Mucosa of descending colon (tissue), 3 donors: ENCODE measurements at regions not wholly inside any gene's neighbourhood (a gene's known extent, or its start where the extent isn't known, plus 50 kb on each side); places are given as distances from the start of the nearest gene placed in this dataset.

ENCODE experiments used
- ATAC-seq: fragments of 200-7000 bp; cut with Tn5 transposase; one replicate; pipeline ENCODE4 v1.9.1; 2020; ENCODE audit warnings: mild to moderate bottlenecking, moderate library complexity
- DNase-seq, 3 donors: peaks; one replicate each; pipeline ENCODE4 v3.0.0-alpha.2; 2020
- H3K36me3 ChIP-seq: fragments of 200-600 bp; one replicate; pipeline ENCODE4 v1.8.0; 2021; ENCODE audit warnings: low read depth, mild to moderate bottlenecking
- H3K4me1 ChIP-seq: fragments of 200-600 bp; one replicate; pipeline ENCODE4 v1.8.0; 2021; ENCODE audit warnings: low read depth, mild to moderate bottlenecking
- H3K4me3 ChIP-seq: fragments of 200-600 bp; one replicate; pipeline ENCODE4 v1.8.0; 2021; ENCODE audit warnings: mild to moderate bottlenecking
- H3K9me3 ChIP-seq: fragments of 200-600 bp; one replicate; pipeline ENCODE4 v1.8.0; 2021; ENCODE audit warnings: mild to moderate bottlenecking
- intact Hi-C, 2 donors: fragments of 100-400 bp; cut with DNase I in 1 of 2; cut with micrococcal nuclease in 1 of 2; formaldehyde crosslinking; loops; one replicate each; pipeline versions ENCODE4 v1.11.0 to v1.11.1; 2022; cut with DNase I, micrococcal nuclease
- TF ChIP-seq, protein P1 (sequence below): fragments of 200-600 bp; IDR thresholded peaks from one replicate; pipeline ENCODE4 v1.8.0; 2022; ENCODE audit warnings: antibody characterized with exemption, mild to moderate bottlenecking
- donor health status: DM: no; HTN: no; CAD: no; lungs with moderate emphysema.
- donor health status: DM: no; HTN: no; CAD: no.
- donor health status: DM: no; HTN: yes; CAD: no.

DNA sequence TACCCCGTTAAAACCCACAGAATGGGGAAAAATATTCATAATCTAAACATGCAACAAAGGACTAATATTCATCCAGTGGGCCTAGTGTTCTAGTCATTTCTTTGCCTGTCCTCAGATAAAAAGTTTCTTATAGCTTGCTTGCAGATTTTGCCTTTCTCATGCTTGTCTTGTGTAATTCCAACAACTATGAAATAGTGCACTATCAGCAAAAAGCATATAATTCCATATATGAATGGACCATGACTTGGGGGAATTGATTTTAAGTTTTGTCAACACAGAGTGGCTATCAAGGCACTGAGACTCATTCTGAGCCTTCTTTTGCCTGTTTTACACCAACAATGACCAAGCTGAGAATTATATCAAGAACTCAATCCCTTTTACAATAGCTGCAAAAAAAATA is 278.6 kb upstream of the GPR149 start:
- Histone ChIP-seq H3K36me3 (no peaks in the 10 kb centered on the region), H3K4me1 (no peaks in the 10 kb centered on the region), H3K9me3 (no peaks in the 10 kb centered on the region), H3K4me3 (no peak overlapping the region)
- intact Hi-C loops = no loop called here
- no peak for ATAC-seq
- DNase-seq = no peak
- TF ChIP-seq, protein P1, sequence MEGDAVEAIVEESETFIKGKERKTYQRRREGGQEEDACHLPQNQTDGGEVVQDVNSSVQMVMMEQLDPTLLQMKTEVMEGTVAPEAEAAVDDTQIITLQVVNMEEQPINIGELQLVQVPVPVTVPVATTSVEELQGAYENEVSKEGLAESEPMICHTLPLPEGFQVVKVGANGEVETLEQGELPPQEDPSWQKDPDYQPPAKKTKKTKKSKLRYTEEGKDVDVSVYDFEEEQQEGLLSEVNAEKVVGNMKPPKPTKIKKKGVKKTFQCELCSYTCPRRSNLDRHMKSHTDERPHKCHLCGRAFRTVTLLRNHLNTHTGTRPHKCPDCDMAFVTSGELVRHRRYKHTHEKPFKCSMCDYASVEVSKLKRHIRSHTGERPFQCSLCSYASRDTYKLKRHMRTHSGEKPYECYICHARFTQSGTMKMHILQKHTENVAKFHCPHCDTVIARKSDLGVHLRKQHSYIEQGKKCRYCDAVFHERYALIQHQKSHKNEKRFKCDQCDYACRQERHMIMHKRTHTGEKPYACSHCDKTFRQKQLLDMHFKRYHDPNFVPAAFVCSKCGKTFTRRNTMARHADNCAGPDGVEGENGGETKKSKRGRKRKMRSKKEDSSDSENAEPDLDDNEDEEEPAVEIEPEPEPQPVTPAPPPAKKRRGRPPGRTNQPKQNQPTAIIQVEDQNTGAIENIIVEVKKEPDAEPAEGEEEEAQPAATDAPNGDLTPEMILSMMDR = no peak

DNA sequence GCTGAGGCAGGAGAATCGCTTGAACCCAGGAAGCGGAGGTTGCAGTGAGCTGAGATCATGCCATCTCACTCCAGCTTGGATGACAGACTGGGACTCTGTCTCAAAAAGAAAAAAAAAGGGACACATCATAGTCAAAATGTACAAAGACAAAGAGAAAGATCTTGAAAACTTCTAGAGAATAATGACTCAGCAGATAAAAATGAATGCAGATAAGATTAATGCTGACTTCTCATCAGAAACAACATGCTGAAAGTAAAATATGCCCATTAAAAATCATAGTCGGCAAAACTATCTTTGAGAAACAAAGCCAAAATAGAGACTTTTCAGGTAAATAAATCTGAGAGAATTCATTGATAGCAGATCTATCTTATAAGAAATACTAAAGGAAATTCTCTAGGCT is 271.1 kb upstream of the GPR149 start:
- no peak for ATAC-seq

GRCh38 chr3:154690413-154690812 is 260.4 kb upstream of the GPR149 start:
- ATAC-seq = no peak
- intact Hi-C loops = loop anchor here in 1 of 2 donors (5.0 kb wide), 1 partner anchor 837 kb away; no protein-coding TSS in a partner anchor
- H3K4me3 ChIP-seq = no peak overlapping the region
- H3K36me3 ChIP-seq = no peaks in the 10 kb centered on the region
- no peaks in the 10 kb centered on the region for H3K4me1 ChIP-seq
- DNase-seq = no peak
- TF ChIP-seq, protein P1 = no peak
- no peaks in the 10 kb centered on the region for H3K9me3 ChIP-seq

More for the DNA sequence above, 271.1 kb upstream of the GPR149 start:
- TF ChIP-seq, protein P1 = no peak
- H3K9me3 ChIP-seq = no peaks in the 10 kb centered on the region
- DNase-seq = no peak
- H3K4me1 ChIP-seq = no peaks in the 10 kb centered on the region
- no peaks in the 10 kb centered on the region for H3K36me3 ChIP-seq
- no peak overlapping the region for H3K4me3 ChIP-seq
- intact Hi-C loops = no loop called here

GRCh38 chr3:154684440-154684839 is 254.4 kb upstream of the GPR149 start:
- intact Hi-C loops = no loop called here
- ATAC-seq (no peak), DNase-seq (no peak)
- TF ChIP-seq, protein P1 = no peak
- H3K4me1 ChIP-seq = no peaks in the 10 kb centered on the region
- no peaks in the 10 kb centered on the region for H3K36me3 ChIP-seq
- no peaks in the 10 kb centered on the region for H3K9me3 ChIP-seq
- H3K4me3 ChIP-seq = no peak overlapping the region

DNA sequence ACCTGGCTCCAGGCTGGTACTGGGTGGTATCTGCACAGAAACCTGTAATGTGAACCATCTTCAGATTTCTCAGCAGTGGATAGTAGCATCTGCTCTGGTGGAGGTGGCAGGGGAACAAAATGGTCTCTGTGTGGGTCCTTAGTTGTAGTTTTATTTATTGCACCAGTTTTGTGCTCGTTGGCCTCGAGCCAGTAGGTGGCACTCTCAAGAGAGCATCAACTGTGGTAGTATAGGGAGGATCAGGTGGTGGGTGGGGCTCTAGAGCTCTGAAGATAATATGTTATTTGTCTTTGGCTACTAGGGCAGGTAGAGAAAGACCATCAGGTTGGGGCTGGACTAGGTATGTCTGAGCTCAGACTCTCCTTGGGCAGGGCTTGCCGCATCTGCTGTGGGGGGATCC is 254.0 kb upstream of the GPR149 start:
- Histone ChIP-seq H3K36me3 (no peaks in the 10 kb centered on the region), H3K4me3 (no peak overlapping the region), H3K9me3 (no peaks in the 10 kb centered on the region), H3K4me1 (no peaks in the 10 kb centered on the region)
- DNase-seq (no peak), ATAC-seq (no peak)
- intact Hi-C loops = no loop called here
- TF ChIP-seq, protein P1 = no peak

DNA sequence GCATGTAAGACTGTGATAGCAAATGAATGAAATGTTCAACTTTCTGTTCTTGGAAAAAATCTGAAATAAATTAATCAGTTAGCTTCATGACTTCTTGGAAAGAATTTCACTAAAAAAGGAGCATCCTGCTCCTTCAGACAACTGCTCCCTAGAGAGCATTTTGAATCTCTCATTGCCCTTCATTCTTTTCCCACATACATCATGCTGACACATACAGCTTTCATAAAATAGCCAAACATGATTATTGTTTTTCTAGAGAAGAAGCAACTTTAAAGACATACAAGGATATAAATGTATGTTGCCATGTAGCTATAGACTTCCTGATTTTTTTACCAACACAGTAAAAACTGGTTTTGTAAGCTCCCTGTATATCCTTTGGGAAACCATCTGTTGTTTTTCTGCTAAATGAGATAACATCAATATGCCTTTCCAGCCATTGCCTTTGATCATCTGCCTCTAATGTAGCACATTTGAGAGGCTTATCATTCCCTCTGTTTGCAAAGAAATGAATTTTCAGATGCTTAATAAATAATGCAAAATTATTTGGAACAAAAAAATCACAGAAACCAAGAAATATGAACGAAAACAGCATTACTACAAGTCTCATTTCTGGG is 248.2 kb upstream of the GPR149 start:
- DNase-seq = no peak
- H3K36me3 ChIP-seq = no peaks in the 10 kb centered on the region
- no peak for ATAC-seq
- TF ChIP-seq, protein P1 = no peak
- no peaks in the 10 kb centered on the region for H3K4me1 ChIP-seq
- no peak overlapping the region for H3K4me3 ChIP-seq
- intact Hi-C loops = no loop called here
- H3K9me3 ChIP-seq = no peaks in the 10 kb centered on the region
